ENCODE measurements at regions not wholly inside any gene's neighbourhood (a gene's known extent, or its start where the extent isn't known, plus 50 kb on each side); places are given as distances from the start of the nearest gene placed in this dataset.

DNA sequence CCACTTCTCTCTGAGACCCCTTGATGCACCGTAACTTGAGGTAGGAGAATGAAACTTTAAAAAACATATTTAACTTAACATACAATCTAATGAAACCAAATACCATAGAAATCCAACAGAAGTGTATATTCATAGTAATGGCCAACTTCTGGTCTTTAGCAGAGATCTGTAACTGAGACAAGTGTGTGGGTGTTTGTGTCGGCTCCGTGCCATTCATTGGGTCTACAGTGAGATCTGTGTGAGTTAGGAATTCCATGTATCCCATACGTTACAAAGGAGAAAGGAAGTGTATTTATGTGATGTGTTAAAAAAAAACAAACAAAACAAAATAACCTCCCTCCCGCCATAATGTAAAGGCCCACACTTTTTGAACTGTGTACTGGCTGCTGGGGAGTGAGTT is 348.0 kb upstream of the NR3C2 start:
- H3K4me3 ChIP-seq (ENCODE audit: low read depth, low read length) = no peak overlapping the region
- DNase-seq (ENCODE audit: low read depth) = no peak
- no peak for TF ChIP-seq CTCF (IDR thresholded peaks at IDR 0.05; ENCODE audit: insufficient read depth, low read depth, low read length)

DNA sequence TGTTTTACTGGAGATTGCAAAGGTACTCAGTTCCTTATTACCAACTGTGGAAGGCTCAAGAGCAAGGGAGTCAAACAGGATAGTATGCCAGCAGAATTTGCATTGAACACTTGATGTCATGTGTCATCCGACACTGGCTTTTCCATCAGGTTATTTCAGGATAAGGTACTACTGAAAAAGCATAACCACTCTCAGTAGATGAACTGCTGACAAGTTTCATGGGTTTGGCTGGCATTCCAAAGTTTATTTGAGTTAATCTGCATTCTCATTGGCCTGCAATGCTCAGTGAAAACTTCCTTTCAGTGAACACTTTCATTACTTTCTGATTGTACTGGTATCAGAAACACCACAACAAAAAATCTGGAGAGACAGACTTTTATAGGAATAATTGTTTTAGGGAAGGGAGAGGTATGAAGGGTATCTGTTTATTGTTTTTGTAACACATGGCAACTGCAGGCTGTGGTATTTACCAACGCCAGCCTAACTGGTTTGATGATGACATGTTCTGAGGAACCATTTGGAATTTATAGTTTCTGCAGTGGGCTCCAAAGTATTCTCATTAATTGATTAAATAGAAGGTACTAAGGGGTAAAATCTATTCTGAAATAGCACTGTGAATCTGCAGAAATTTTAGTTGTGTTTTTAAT is 345.7 kb upstream of the NR3C2 start:
- TF ChIP-seq CTCF (IDR thresholded peaks at IDR 0.05; ENCODE audit: insufficient read depth, low read depth, low read length) = no peak
- no peak for DNase-seq (ENCODE audit: low read depth)
- H3K4me3 ChIP-seq (ENCODE audit: low read depth, low read length) = no peak overlapping the region

DNA sequence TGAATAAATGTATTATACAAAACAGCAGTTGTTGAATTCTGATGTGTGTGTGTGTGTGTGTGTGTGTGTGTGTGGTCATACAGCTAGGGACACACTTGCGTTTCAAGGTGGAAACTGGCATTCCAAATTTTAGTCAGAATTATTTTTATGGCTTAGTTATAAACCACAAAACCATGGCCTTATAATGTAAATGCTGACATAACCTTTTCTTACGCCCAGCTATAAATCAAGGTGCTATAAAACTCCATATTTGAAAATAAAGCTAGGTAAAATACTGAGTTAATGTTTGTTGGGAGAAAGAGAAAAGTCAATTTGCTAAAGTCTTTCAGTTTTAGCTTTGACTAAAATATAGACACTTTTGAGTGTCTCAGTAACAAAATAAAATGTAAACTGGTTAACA is 345.1 kb upstream of the NR3C2 start:
- no peak for DNase-seq (ENCODE audit: low read depth)
- TF ChIP-seq CTCF (IDR thresholded peaks at IDR 0.05; ENCODE audit: insufficient read depth, low read depth, low read length) = no peak
- no peak overlapping the region for H3K4me3 ChIP-seq (ENCODE audit: low read depth, low read length)

GRCh38 chr4:148786699-148787098 is 344.5 kb upstream of the NR3C2 start:
- H3K4me3 ChIP-seq (ENCODE audit: low read depth, low read length) = no peak overlapping the region
- TF ChIP-seq CTCF (IDR thresholded peaks at IDR 0.05; ENCODE audit: insufficient read depth, low read depth, low read length) = no peak
- no peak for DNase-seq (ENCODE audit: low read depth)

GRCh38 chr4:148782284-148782683 is 340.1 kb upstream of the NR3C2 start:
- no peak for TF ChIP-seq CTCF (IDR thresholded peaks at IDR 0.05; ENCODE audit: insufficient read depth, low read depth, low read length)
- no peak for DNase-seq (ENCODE audit: low read depth)
- no peak overlapping the region for H3K4me3 ChIP-seq (ENCODE audit: low read depth, low read length)

GRCh38 chr4:148780426-148781005 is 338.3 kb upstream of the NR3C2 start:
- no peak overlapping the region for H3K4me3 ChIP-seq (ENCODE audit: low read depth, low read length)
- no peak for DNase-seq (ENCODE audit: low read depth)
- no peak for TF ChIP-seq CTCF (IDR thresholded peaks at IDR 0.05; ENCODE audit: insufficient read depth, low read depth, low read length)

DNA sequence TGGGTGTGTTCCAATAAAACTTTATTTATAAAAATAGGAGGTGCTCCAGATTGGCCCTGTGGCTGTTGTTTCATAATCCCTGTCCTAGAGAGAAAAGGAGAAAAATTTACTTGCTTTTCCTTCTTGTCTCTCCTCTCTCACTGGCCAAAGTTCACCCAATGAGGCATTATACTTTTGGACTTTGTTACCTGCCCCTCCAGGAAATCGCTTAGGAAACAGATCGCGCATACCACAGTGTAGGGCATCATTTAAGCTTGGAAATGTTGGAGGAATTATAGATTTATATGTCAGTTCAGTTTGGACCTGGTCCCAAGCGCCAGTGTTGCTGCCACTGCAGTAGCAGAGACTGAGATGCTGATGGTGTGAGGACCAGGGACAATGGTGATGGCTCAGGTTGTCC is 337.6 kb upstream of the NR3C2 start:
- DNase-seq (ENCODE audit: low read depth) = no peak
- TF ChIP-seq CTCF (IDR thresholded peaks at IDR 0.05; ENCODE audit: insufficient read depth, low read depth, low read length) = no peak
- no peak overlapping the region for H3K4me3 ChIP-seq (ENCODE audit: low read depth, low read length)
